Small intestine (tissue), 7 donors: ENCODE measurements at regions not wholly inside any gene's neighbourhood (a gene's known extent, or its start where the extent isn't known, plus 50 kb on each side); places are given as distances from the start of the nearest gene placed in this dataset.
A peak's percentile ranks its signal among the peaks of the same experiment; 100 is the strongest.

Source experiments
- DNase-seq, 2 donors: peaks; one replicate each; pipeline versions ENCODE4 v3.0.0 to v3.0.0-alpha.2; 2013
- FAIRE-seq: peaks from 2 replicates; lab custom pipeline; 2012; peaks lifted over from hg19 to GRCh38; lab: Jason Lieb, UNC
- H3K27ac ChIP-seq, 3 donors: one replicate each; pipeline ENCODE4 v1.5.1; 2013; ENCODE audit warnings: low read length in 2 of 3, mild to moderate bottlenecking in 2 of 3, control low read depth in 1 of 3, inconsistent platforms in 1 of 3, low read depth in 1 of 3, moderate library complexity in 1 of 3
- H3K27me3 ChIP-seq, 3 donors: one replicate each; pipeline ENCODE4 v1.6.1; 2013; ENCODE audit warnings: low read length in 3 of 3, inconsistent platforms in 1 of 3; ENCODE audit not compliant: control insufficient read depth in 3 of 3, insufficient read depth in 3 of 3
- H3K36me3 ChIP-seq, 3 donors: one replicate each; pipeline ENCODE4 v1.6.1; 2013; ENCODE audit warnings: low read length in 3 of 3, inconsistent platforms in 1 of 3, low read depth in 1 of 3, mild to moderate bottlenecking in 1 of 3, moderate library complexity in 1 of 3; ENCODE audit not compliant: control insufficient read depth in 3 of 3, insufficient read depth in 2 of 3
- H3K4me1 ChIP-seq, 3 donors: one replicate each; pipeline ENCODE4 v1.6.1; 2013; ENCODE audit warnings: low read length in 2 of 3, inconsistent platforms in 1 of 3, low read depth in 1 of 3, mild to moderate bottlenecking in 1 of 3, moderate library complexity in 1 of 3; ENCODE audit not compliant: control insufficient read depth in 3 of 3, insufficient read depth in 2 of 3
- H3K4me3 ChIP-seq, 3 donors: one replicate each; pipeline ENCODE4 v1.5.1; 2013; ENCODE audit warnings: low read length in 3 of 3, control low read depth in 1 of 3, inconsistent platforms in 1 of 3, low read depth in 1 of 3, mild to moderate bottlenecking in 1 of 3, moderate library complexity in 1 of 3
- H3K9me3 ChIP-seq, 2 donors: one replicate each; pipeline ENCODE4 v1.6.1; 2013; ENCODE audit warnings: low read depth in 1 of 2, low read length in 1 of 2; ENCODE audit not compliant: control insufficient read depth in 2 of 2, insufficient read depth in 1 of 2
- WGBS, 3 donors: extraction: QIAGEN DNeasy Blood & Tissue Kit; methylation state at CpG; one replicate each; pipeline ENCODE4 v1.1.7; 2013; 5-methylcytosine and 5-hydroxymethylcytosine counted together
- donor health status: healthy with polysubstance abuse.
- donor health status: control.
- donor health status: control.
- donor health status: Bipolar disorder and iron deficiency.
- donor health status: healthy.

GRCh38 chr10:110410329-110411046, 87.2 kb upstream of the DUSP5 start:
- no peak for FAIRE-seq
- 50 to 62% (median 61%) methylated on average over 11 of the region's 11 CpGs for WGBS, 3 donors
- no peaks in the 10 kb centered on the region for H3K36me3 ChIP-seq
- no peaks in the 10 kb centered on the region for H3K27me3 ChIP-seq
- H3K4me3 ChIP-seq = no peak overlapping the region
- peaks cover 0 to 4% of the 10 kb centered on the region in 2 donors for H3K9me3 ChIP-seq
- peak overlapping the region; percentile 64 to 91 (median 71) for H3K27ac ChIP-seq
- DNase-seq = peak; percentile 89
- peaks cover 18 to 79% (median 21%) of the 10 kb centered on the region in 3 donors for H3K4me1 ChIP-seq

GRCh38 chr10:110411047-110411410, 86.7 kb upstream of the DUSP5 start:
- Histone ChIP-seq H3K27me3 (no peaks in the 10 kb centered on the region), H3K4me1 (peaks cover 24 to 79% (median 24%) of the 10 kb centered on the region in 3 donors), H3K9me3 (peaks cover 0 to 4% of the 10 kb centered on the region in 2 donors), H3K27ac (peak overlapping the region in 1 of 3 donors; percentile 91), H3K36me3 (no peaks in the 10 kb centered on the region), H3K4me3 (no peak overlapping the region)
- FAIRE-seq = no peak
- WGBS, 3 donors = 85 to 95% (median 85%) methylated on average over 9 of the region's 9 CpGs
- DNase-seq = no peak

- peak overlapping the region; percentile 14 to 91 (median 75) for H3K27ac ChIP-seq
- H3K9me3 ChIP-seq = peaks cover 0 to 4% of the 10 kb centered on the region in 2 donors
- DNase-seq (no peak), FAIRE-seq (no peak)
- no peaks in the 10 kb centered on the region for H3K36me3 ChIP-seq
- no peak overlapping the region for H3K4me3 ChIP-seq
- WGBS, 3 donors = 69 to 82% (median 73%) methylated on average over 2 of the region's 2 CpGs
- no peaks in the 10 kb centered on the region for H3K27me3 ChIP-seq
- peaks cover 24 to 73% (median 32%) of the 10 kb centered on the region in 3 donors for H3K4me1 ChIP-seq
Observed at GRCh38 chr10:110413049-110413783, 84.5 kb upstream of the DUSP5 start.

- Histone ChIP-seq H3K9me3 (peaks cover 0 to 4% of the 10 kb centered on the region in 2 donors), H3K4me3 (no peak overlapping the region), H3K4me1 (peaks cover 24 to 65% (median 32%) of the 10 kb centered on the region in 3 donors), H3K27ac (peak overlapping the region in 1 of 3 donors; percentile 75), H3K36me3 (no peaks in the 10 kb centered on the region), H3K27me3 (no peaks in the 10 kb centered on the region)
- FAIRE-seq (no peak), DNase-seq (no peak)
- WGBS, 3 donors = 79 to 94% (median 84%) methylated on average over 11 of the region's 11 CpGs
Observed at GRCh38 chr10:110413903-110414547, 83.7 kb upstream of the DUSP5 start.

GRCh38 chr10:110414548-110415309, 83.0 kb upstream of the DUSP5 start:
- Histone ChIP-seq H3K4me3 (no peak overlapping the region), H3K4me1 (peaks cover 19 to 58% (median 30%) of the 10 kb centered on the region in 3 donors), H3K9me3 (no peaks in the 10 kb centered on the region), H3K36me3 (no peaks in the 10 kb centered on the region), H3K27me3 (no peaks in the 10 kb centered on the region), H3K27ac (peak overlapping the region in 1 of 3 donors; percentile 75)
- FAIRE-seq (no peak), DNase-seq (peak in 1 of 2 donors; percentile 68)
- 62 to 78% (median 63%) methylated on average over 10 of the region's 10 CpGs for WGBS, 3 donors

- 16 to 50% (median 28%) methylated on average over 3 of the region's 3 CpGs for WGBS, 3 donors
- H3K27ac ChIP-seq = peak overlapping the region in 1 of 3 donors; percentile 74
- H3K27me3 ChIP-seq = no peaks in the 10 kb centered on the region
- DNase-seq (peak in 1 of 2 donors; percentile 54), FAIRE-seq (no peak)
- H3K4me3 ChIP-seq = no peak overlapping the region
- H3K36me3 ChIP-seq = no peaks in the 10 kb centered on the region
- H3K4me1 ChIP-seq = peaks cover 15 to 47% (median 27%) of the 10 kb centered on the region in 3 donors
- H3K9me3 ChIP-seq = no peaks in the 10 kb centered on the region
Observed at GRCh38 chr10:110415809-110416208, 81.9 kb upstream of the DUSP5 start.

- Histone ChIP-seq H3K27me3 (no peaks in the 10 kb centered on the region), H3K36me3 (no peaks in the 10 kb centered on the region), H3K27ac (peak overlapping the region in 2 of 3 donors; percentile 6 to 80), H3K4me3 (no peak overlapping the region), H3K4me1 (peaks cover 15 to 35% (median 25%) of the 10 kb centered on the region in 3 donors), H3K9me3 (no peaks in the 10 kb centered on the region)
- FAIRE-seq (no peak), DNase-seq (peak in 1 of 2 donors; percentile 88)
- 37 to 66% (median 50%) methylated on average over 7 of the region's 7 CpGs for WGBS, 3 donors
Observed at GRCh38 chr10:110416776-110417711, 80.7 kb upstream of the DUSP5 start.
